H9 (cell line): ENCODE measurements at regions not wholly inside any gene's neighbourhood (a gene's known extent, or its start where the extent isn't known, plus 50 kb on each side); places are given as distances from the start of the nearest gene placed in this dataset.

Source experiments
- DNase-seq: peaks from one replicate; pipeline ENCODE4 v3.0.0-alpha.2; 2017
- H2AFZ ChIP-seq: one replicate; pipeline ENCODE4 v1.6.1; 2013; ENCODE audit warnings: mild to moderate bottlenecking, low read length, control low read depth, moderate library complexity
- H2AK5ac ChIP-seq: 2 replicates; pipeline ENCODE4 v1.6.1; 2013; ENCODE audit warnings: low read length, control low read depth, mixed read lengths; ENCODE audit not compliant: insufficient read length
- H2BK120ac ChIP-seq: one replicate; pipeline ENCODE4 v1.6.1; 2013; ENCODE audit warnings: low read depth, mild to moderate bottlenecking, low read length, control low read depth, inconsistent platforms; ENCODE audit not compliant: poor library complexity, severe bottlenecking
- H2BK12ac ChIP-seq: 2 replicates; pipeline ENCODE4 v1.6.1; 2013; ENCODE audit warnings: low read length, control low read depth, mixed read lengths, low read depth; ENCODE audit not compliant: insufficient read length
- H2BK15ac ChIP-seq: 2 replicates; pipeline ENCODE4 v1.6.1; 2013; ENCODE audit warnings: low read depth, low read length, control low read depth
- H2BK20ac ChIP-seq: one replicate; pipeline ENCODE4 v1.6.1; 2013; ENCODE audit warnings: low read depth, mild to moderate bottlenecking, low read length, control low read depth, inconsistent platforms; ENCODE audit not compliant: poor library complexity, severe bottlenecking
- H2BK5ac ChIP-seq: 2 replicates; pipeline ENCODE4 v1.6.1; 2013; ENCODE audit warnings: low read length, control low read depth, mixed read lengths; ENCODE audit not compliant: insufficient read length
- H3K14ac ChIP-seq: 2 replicates; pipeline ENCODE4 v1.6.1; 2013; ENCODE audit warnings: low read length, control low read depth; ENCODE audit not compliant: insufficient read depth
- H3K18ac ChIP-seq: 2 replicates; pipeline ENCODE4 v1.6.1; 2013; ENCODE audit warnings: low read depth, mild to moderate bottlenecking, mixed read lengths, low read length, control low read depth; ENCODE audit not compliant: insufficient read length
- H3K23ac ChIP-seq: 2 replicates; pipeline ENCODE4 v1.6.1; 2013; ENCODE audit warnings: low read length, control low read depth, mixed read lengths, low read depth; ENCODE audit not compliant: insufficient read length
- H3K23me2 ChIP-seq: 2 replicates; pipeline ENCODE4 v1.6.1; 2013; ENCODE audit warnings: low read depth, mild to moderate bottlenecking, mixed read lengths, low read length, control low read depth; ENCODE audit not compliant: insufficient read length, poor library complexity, severe bottlenecking
- H3K27ac ChIP-seq: 2 replicates; pipeline ENCODE4 v1.5.1; 2013; ENCODE audit warnings: low read length, control low read depth, mixed read lengths, low read depth; ENCODE audit not compliant: insufficient read length
- H3K27me3 ChIP-seq: 2 replicates; pipeline ENCODE4 v1.6.1; 2013; ENCODE audit warnings: low read length, control low read depth, inconsistent platforms; ENCODE audit not compliant: insufficient read depth
- H3K4ac ChIP-seq: 2 replicates; pipeline ENCODE4 v1.6.1; 2013; ENCODE audit warnings: low read depth, mild to moderate bottlenecking, control low read depth, inconsistent platforms, low read length, moderate library complexity
- H3K4me1 ChIP-seq: 2 replicates; pipeline ENCODE4 v1.6.1; 2013; ENCODE audit warnings: low read length, control low read depth, inconsistent platforms; ENCODE audit not compliant: insufficient read depth
- H3K4me2 ChIP-seq: 2 replicates; pipeline ENCODE4 v1.6.1; 2013; ENCODE audit warnings: low read length, control low read depth, mixed read lengths; ENCODE audit not compliant: insufficient read length, insufficient read depth
- H3K56ac ChIP-seq: 2 replicates; pipeline ENCODE4 v1.6.1; 2013; ENCODE audit warnings: low read depth, mild to moderate bottlenecking, mixed read lengths, low read length, control low read depth; ENCODE audit not compliant: insufficient read length
- H3K79me1 ChIP-seq: 2 replicates; pipeline ENCODE4 v1.6.1; 2013; ENCODE audit warnings: low read depth, mild to moderate bottlenecking, moderate library complexity, low read length, control low read depth, inconsistent platforms; ENCODE audit not compliant: insufficient read depth, poor library complexity, severe bottlenecking
- H3K79me2 ChIP-seq: 2 replicates; pipeline ENCODE4 v1.6.1; 2013; ENCODE audit warnings: low read length, control low read depth, inconsistent platforms; ENCODE audit not compliant: insufficient read depth
- H3K9ac ChIP-seq: 2 replicates; pipeline ENCODE4 v1.6.1; 2013; ENCODE audit warnings: low read length, control low read depth, mixed read lengths; ENCODE audit not compliant: insufficient read length; ENCODE audit errors: extremely low read depth
- H3K9me3 ChIP-seq: one replicate; pipeline ENCODE4 v1.6.1; 2013; ENCODE audit warnings: low read depth, low read length, inconsistent platforms; ENCODE audit not compliant: control insufficient read depth
- H3T11ph ChIP-seq: one replicate; pipeline ENCODE4 v1.6.1; 2013; ENCODE audit warnings: mild to moderate bottlenecking, low read length, control low read depth, inconsistent platforms
- H4K20me1 ChIP-seq: one replicate; pipeline ENCODE4 v1.6.1; 2013; ENCODE audit not compliant: control insufficient read depth, insufficient read length, insufficient read depth
- H4K5ac ChIP-seq: 2 replicates; pipeline ENCODE4 v1.6.1; 2013; ENCODE audit warnings: low read depth, mild to moderate bottlenecking, mixed read lengths, low read length, control low read depth; ENCODE audit not compliant: insufficient read length
- H4K8ac ChIP-seq: replicated peaks from 2 replicates; pipeline ENCODE4 v1.6.1; 2013; ENCODE audit warnings: low read length, control low read depth, mixed read lengths, low read depth; ENCODE audit not compliant: insufficient read length
- H4K91ac ChIP-seq: 2 replicates; pipeline ENCODE4 v1.6.1; 2013; ENCODE audit warnings: low read depth, mild to moderate bottlenecking, moderate library complexity, mixed read lengths, low read length, control low read depth; ENCODE audit not compliant: insufficient read length
- H3K27ac Mint-ChIP-seq, 3 experiments: 2 replicates in 2 of 3; 3 replicates in 1 of 3; pipeline ENCODE4 v1.8.0; 2020 to 2021; ENCODE audit warnings: mixed read lengths in 3 of 3, mild to moderate bottlenecking in 1 of 3, moderate library complexity in 1 of 3
- H3K27me3 Mint-ChIP-seq: 2 replicates; pipeline ENCODE4 v1.8.0; 2021; ENCODE audit warnings: low read depth, mild to moderate bottlenecking, moderate library complexity, mixed read lengths
- H3K36me3 Mint-ChIP-seq, 3 experiments: 2 replicates in 2 of 3; 3 replicates in 1 of 3; pipeline ENCODE4 v1.8.0; 2020 to 2021; ENCODE audit warnings: low read depth in 3 of 3, mixed read lengths in 3 of 3; ENCODE audit not compliant: insufficient read depth in 1 of 3
- H3K4me1 Mint-ChIP-seq, 2 experiments: 2 replicates each; pipeline ENCODE4 v1.8.0; 2020; ENCODE audit warnings: mixed read lengths in 2 of 2
- H3K4me3 Mint-ChIP-seq, 2 experiments: 2 replicates in 1 of 2; 3 replicates in 1 of 2; pipeline ENCODE4 v1.8.0; 2020 to 2021; ENCODE audit warnings: mild to moderate bottlenecking in 2 of 2, mixed read lengths in 2 of 2, moderate library complexity in 1 of 2
- H3K9me3 Mint-ChIP-seq, 2 experiments: 2 replicates in 1 of 2; 3 replicates in 1 of 2; pipeline ENCODE4 v1.8.0; 2020; ENCODE audit warnings: mild to moderate bottlenecking in 2 of 2, mixed read lengths in 2 of 2, moderate library complexity in 1 of 2
- WGBS: extraction: QIAGEN DNeasy Blood & Tissue Kit; methylation state at CpG from one replicate; pipeline ENCODE4 v1.1.7; 2013; ENCODE audit warnings: missing lambda C conversion rate, low lambda C conversion rate, mixed read lengths; ENCODE audit not compliant: insufficient read length; ENCODE audit errors: extremely low coverage; 5-methylcytosine and 5-hydroxymethylcytosine counted together
- TF ChIP-seq, protein P1 (sequence below): fragments of 200-600 bp; sonication (generic); conservative IDR thresholded peaks from 3 replicates; pipeline ENCODE4 v1.8.0; 2021; ENCODE audit warnings: antibody characterized with exemption, mild to moderate bottlenecking

GRCh38 chr10:90389876-90390275 is 468.0 kb downstream of the HTR7 start:
- Histone ChIP-seq H3K14ac (no peak overlapping the region), H3K23ac (no peak overlapping the region), H3K27me3 (no peaks in the 10 kb centered on the region), H4K20me1 (no peaks in the 10 kb centered on the region), H3K4me2 (no peak overlapping the region), H2AK5ac (no peak overlapping the region), H3K79me2 (no peaks in the 10 kb centered on the region), H3K56ac (no peak overlapping the region), H3K9ac (no peak overlapping the region), H3K4me1 (no peaks in the 10 kb centered on the region), H2BK12ac (no peak overlapping the region), H3K9me3 (no peaks in the 10 kb centered on the region), H3K79me1 (no peaks in the 10 kb centered on the region), H2BK15ac (no peak overlapping the region), H4K91ac (no peak overlapping the region), H3K18ac (no peak overlapping the region), H2BK120ac (no peak overlapping the region), H2BK20ac (no peak overlapping the region), H4K5ac (no peak overlapping the region), H3K27ac (no peak overlapping the region), H2AFZ (no peak overlapping the region), H2BK5ac (no peak overlapping the region), H3T11ph (no peak overlapping the region), H3K23me2 (no peaks in the 10 kb centered on the region), H3K4ac (no peak overlapping the region), H4K8ac (no peak overlapping the region)
- H3K27ac Mint-ChIP-seq = no peak overlapping the region
- H3K27me3 Mint-ChIP-seq = no peaks in the 10 kb centered on the region
- H3K36me3 Mint-ChIP-seq = no peaks in the 10 kb centered on the region
- TF ChIP-seq, protein P1, sequence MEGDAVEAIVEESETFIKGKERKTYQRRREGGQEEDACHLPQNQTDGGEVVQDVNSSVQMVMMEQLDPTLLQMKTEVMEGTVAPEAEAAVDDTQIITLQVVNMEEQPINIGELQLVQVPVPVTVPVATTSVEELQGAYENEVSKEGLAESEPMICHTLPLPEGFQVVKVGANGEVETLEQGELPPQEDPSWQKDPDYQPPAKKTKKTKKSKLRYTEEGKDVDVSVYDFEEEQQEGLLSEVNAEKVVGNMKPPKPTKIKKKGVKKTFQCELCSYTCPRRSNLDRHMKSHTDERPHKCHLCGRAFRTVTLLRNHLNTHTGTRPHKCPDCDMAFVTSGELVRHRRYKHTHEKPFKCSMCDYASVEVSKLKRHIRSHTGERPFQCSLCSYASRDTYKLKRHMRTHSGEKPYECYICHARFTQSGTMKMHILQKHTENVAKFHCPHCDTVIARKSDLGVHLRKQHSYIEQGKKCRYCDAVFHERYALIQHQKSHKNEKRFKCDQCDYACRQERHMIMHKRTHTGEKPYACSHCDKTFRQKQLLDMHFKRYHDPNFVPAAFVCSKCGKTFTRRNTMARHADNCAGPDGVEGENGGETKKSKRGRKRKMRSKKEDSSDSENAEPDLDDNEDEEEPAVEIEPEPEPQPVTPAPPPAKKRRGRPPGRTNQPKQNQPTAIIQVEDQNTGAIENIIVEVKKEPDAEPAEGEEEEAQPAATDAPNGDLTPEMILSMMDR = no peak
- no peaks in the 10 kb centered on the region for H3K9me3 Mint-ChIP-seq
- peaks cover 23 to 30% of the 10 kb centered on the region in 2 experiments for H3K4me1 Mint-ChIP-seq
- H3K4me3 Mint-ChIP-seq = no peak overlapping the region
- no peak for DNase-seq
- no CpG with 5 or more reads among the region's 3 CpGs for WGBS
